Nucleus accumbens (tissue), 56 donors: ENCODE measurements at regions not wholly inside any gene's neighbourhood (a gene's known extent, or its start where the extent isn't known, plus 50 kb on each side); places are given as distances from the start of the nearest gene placed in this dataset.
"Not testable (repeated sequence)": the region's sequence is repeated elsewhere in the genome, so short reads cannot be mapped to it uniquely, and the experiment has no call there.

Experiments
- DNase-seq, 56 donors: peaks; one replicate each; lab custom pipeline; 2025; lab: John Stamatoyannopoulos, UW

DNA sequence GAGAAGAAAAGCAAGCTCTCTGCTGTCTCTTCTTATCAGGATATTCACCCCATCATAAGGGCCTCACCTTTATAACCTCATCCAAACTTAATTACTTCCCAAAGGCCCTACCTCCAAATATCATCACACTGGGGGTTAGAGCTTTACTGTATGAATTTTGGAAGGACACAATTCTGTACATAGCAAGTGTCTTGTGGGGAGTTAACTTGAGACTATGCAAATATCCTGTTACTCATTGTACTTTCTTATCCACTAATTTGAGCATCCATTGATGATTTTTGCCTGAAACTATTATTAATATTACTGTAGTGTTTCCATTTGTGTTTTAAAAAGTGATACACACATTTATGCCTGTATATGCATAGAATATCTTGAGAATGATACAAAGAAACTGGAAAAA lies 129.1 kb upstream of the IVNS1ABP start:
- no peak for DNase-seq

DNA sequence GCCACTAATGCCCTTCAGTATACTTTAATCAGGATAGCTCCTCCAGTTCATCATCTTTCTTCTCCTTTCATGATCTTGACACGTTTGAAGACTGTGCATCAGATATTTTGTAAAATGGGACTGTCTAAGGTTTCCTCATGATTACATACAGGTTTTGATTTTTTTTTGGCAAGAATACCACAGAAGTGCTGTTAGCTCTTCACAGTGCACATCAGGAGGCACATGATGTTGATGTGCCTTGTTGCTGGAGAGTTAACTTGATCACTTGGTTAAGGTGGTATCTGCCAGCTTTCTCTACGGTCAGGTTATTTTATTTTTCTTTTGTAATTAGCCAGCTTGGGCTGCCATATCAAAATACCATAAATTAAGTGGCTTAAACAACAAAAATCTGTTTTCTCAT lies 128.6 kb upstream of the IVNS1ABP start:
- DNase-seq = no peak

DNA sequence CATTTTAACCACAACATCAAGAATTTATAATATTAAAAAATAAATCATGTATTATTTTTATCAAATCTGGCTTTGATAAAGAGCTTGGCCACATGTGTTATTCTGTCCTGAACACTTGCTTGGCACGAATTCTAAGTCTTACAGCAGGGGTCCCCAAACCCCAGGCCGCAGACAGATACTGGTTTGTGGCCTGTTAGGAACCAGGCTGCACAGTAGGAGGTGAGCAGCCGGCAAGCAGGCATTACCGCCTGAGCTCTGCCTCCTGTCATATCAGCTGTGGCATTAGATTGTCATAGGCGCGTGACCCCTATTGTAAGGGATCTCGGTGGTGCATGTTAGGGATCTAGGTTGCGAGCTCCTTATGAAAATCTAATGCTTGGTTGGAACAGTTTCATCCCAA lies 127.6 kb upstream of the IVNS1ABP start:
- no peak for DNase-seq

DNA sequence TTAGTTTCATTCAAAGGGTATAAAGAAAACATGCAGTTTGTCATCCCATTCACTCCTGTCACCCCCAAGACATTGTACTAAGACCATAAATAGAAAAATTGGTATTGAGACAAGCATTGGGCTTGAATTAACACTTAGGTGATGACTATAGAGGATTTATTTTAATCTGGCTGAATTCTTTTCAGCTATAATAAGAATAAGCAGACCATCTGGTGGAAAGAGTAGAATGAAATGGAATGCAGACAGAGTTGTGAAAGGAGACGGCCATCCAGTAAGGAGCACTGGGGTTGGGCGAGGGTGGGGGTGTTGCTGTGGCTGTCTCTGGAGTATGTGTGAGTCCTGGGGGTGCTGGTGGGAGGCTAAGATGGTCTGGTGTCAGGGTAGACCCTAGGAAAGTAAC lies 125.0 kb upstream of the IVNS1ABP start:
- no peak for DNase-seq

- DNase-seq = no peak
Observed at GRCh38 chr1:185441605-185442004, 124.6 kb upstream of the IVNS1ABP start.

GRCh38 chr1:185440877-185441276 lies 123.8 kb upstream of the IVNS1ABP start:
- no peak for DNase-seq

DNA sequence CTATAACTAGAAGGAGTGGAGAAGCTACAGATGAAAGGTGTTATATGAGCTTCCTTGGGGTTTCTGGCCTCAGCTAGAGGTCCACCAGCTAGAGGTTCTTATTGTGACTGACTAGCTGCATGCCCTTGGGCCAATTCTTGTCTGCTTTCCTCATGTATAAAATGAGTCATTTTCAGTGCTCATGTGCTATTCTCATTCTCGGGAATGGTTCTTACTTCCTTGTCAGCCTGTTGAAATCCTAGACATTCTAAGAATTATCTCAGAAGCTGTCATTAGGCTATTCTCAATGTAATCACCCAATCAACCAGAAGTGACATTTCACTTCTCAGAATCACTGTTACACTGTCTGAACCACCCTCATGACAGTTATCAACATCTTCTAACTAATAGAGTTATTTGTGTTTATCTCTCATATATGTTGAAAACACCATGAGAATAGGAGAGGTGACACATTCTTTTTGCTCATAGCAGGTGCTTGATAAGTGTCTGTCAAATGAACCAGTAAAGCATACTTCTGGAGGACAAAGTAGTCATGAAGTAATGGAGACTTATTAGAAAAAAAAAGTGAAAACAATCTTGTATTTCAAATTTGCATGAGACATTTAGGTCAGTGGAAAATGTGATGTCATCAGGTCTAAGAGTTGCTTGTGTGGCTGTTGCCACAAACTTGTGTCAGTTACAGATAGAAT lies 122.8 kb upstream of the IVNS1ABP start:
- DNase-seq = no peak

DNA sequence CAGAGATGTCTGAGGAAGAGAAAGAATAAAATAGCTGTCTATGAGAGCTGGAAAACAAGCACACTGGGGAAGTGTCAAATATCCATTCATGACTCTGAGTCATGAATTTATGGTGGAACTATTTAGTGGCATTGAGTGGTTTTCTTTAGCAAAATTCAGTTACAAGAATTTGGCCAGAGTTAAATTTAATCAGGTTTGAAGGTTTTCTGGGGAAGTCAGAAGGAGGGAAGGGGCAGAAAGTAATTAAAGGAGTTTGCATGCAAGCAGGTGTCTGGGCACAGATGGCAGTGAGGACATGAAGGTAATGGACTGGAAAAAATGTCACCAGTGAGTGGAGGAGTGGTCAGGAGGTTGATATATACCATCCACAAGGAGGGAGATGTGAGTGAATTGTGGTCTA lies 121.9 kb upstream of the IVNS1ABP start:
- no peak for DNase-seq

GRCh38 chr1:185435696-185436379 lies 118.8 kb upstream of the IVNS1ABP start:
- DNase-seq = no peak

GRCh38 chr1:185434721-185435120 lies 117.7 kb upstream of the IVNS1ABP start:
- no peak for DNase-seq

- DNase-seq = no peak
Observed at GRCh38 chr1:185433667-185434066, 116.6 kb upstream of the IVNS1ABP start.

GRCh38 chr1:185432948-185433347 lies 115.9 kb upstream of the IVNS1ABP start:
- DNase-seq = no peak

DNA sequence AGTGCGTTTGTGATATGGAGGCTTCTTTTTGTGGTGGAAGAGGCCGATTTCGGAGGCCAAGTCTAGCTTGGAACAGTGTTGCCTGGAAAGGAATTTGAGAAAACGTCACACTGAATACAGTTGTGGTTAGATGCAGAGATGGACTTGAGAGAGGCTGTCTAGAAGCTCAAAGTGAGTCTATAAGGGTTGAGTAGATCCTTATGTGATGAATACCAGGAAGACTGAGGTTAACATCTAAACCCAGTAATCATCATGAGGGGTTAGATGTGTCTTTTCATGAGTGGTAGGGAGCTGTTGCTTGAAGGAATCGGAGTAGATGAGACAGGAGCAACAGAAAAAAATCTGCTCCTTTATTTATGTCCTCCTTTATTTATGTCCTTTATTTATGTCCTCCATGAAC lies 114.6 kb upstream of the IVNS1ABP start:
- no peak for DNase-seq

GRCh38 chr1:185429668-185430067 lies 112.6 kb upstream of the IVNS1ABP start:
- DNase-seq = not testable (repeated sequence)

DNA sequence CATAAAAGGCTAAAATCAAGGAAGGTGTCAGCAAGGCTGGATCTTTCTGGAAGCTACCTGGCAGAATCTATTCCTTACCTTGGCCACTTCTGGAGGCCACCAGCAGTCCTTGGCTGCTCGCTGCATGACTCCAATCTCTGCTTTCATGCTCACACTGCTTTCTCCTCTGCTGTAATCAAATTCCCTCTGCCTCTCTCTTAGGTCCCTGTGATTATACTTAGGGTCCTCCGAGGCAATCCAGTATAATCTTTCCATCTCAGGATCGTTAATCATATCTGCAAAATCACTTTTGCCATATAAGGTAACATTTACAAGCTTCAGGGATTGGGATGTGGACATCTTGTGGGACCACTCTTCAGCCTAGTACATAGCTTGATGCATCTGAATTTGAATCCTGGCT lies 110.7 kb upstream of the IVNS1ABP start:
- DNase-seq = no peak

DNA sequence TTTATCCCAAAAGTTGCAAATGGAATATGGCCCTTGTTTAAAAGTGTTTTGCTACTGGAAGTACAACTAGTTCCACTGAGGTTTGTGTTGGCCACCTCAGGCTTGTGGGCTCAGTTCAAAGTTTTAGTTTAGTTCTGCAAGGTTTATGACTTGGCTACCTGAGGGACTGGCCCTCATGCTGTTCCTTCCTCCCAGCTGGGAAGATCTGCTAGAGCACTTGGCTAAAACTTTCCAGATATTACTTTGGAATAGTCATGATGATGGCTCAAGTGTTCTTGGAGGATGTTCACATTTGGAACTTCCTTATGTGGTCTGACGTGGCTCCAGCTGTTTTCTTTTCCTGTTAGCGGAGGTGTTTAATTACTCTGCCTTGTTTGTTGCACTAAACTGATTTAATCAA lies 110.2 kb upstream of the IVNS1ABP start:
- no peak for DNase-seq

- no peak for DNase-seq
Observed at GRCh38 chr1:185426848-185427247, 109.8 kb upstream of the IVNS1ABP start.

DNA sequence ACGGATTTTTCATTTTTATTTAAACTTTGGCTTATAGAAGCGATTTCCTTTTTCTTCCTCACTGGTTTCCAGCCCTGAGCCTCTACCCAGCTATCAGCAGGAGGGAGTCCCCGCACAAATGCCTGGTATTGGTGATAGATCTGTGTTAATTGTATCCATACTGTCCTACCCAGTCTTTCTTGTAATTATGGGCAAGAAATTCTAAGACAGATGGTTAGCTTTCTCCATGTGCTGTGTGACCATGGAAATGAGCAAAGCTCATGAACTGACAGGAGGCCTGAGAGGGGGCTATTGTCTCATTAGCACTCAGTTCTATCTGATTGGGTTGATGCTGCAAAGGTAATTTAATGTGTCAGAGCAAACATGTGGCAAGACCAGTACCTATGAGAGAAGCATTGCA lies 108.1 kb upstream of the IVNS1ABP start:
- DNase-seq = no peak

DNA sequence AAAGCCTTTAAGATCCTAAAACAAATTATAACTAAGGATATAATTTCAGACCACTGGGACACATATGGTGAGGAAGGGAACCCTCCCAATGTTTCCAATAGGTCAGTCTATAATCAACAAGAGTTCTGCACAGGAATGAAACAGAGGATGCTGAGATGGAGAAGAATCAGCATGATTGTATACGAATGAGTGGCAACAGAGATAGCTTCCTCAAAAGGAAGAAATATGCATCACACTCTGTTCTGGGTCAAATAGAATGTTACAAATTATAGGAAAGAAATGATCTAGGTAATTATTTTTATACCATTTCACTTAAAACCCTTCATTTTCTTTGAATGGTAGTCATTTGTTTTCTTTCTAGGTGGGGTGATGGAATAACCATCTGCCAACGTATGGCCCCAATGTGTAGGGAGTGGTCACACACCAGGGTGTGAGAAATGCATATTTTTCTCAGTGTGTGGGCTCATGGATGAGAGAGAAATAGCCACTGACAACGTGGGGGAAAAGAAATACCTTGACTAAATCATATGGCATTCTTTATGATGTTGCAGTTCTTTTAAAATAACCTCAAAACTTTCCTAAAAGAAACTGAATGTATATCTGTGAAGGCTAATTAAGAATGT lies 104.6 kb upstream of the IVNS1ABP start:
- DNase-seq = no peak

- DNase-seq = no peak
Observed at GRCh38 chr1:185420588-185421081, 103.6 kb upstream of the IVNS1ABP start.

DNA sequence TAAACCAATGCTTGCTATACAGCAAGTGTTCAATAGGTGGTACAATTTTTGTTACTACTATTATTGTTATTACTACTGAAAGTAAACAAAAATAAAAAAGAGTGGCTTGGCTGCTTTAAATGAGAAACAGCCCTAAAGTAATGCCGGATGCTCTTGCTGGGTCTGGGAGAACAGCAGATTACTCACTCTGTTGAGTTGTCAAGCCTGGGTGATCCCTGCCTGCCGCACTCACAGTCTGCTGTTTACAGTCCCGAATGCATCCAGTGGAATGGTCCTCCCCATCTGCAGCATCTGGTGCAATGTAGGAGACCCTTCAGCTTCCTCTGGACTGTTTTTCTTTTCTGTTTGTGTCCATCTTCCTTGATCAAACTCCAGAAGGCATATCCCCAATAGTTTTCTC lies 102.7 kb upstream of the IVNS1ABP start:
- no peak for DNase-seq

GRCh38 chr1:185418472-185418871 lies 101.4 kb upstream of the IVNS1ABP start:
- no peak for DNase-seq
